ENCODE measurements at regions not wholly inside any gene's neighbourhood (a gene's known extent, or its start where the extent isn't known, plus 50 kb on each side); places are given as distances from the start of the nearest gene placed in this dataset.

- no peak for DNase-seq
Measured at GRCh38 chr2:21947046-21947445, 823.3 kb downstream of the TDRD15 start.

- DNase-seq = no peak
Measured at GRCh38 chr2:21966139-21966538, 842.4 kb downstream of the TDRD15 start.

GRCh38 chr2:21970971-21971370, 847.2 kb downstream of the TDRD15 start:
- DNase-seq = no peak

- no peak for DNase-seq
Measured at GRCh38 chr2:21972586-21972985, 848.8 kb downstream of the TDRD15 start.

- no peak for DNase-seq
Measured at GRCh38 chr2:21981127-21981526, 857.4 kb downstream of the TDRD15 start.

- DNase-seq = no peak
Measured at GRCh38 chr2:21993002-21993401, 869.2 kb downstream of the TDRD15 start.

GRCh38 chr2:21996339-21996738, 872.6 kb downstream of the TDRD15 start:
- no peak for DNase-seq

GRCh38 chr2:21999522-21999921, 875.8 kb downstream of the TDRD15 start:
- DNase-seq = no peak

- no peak for DNase-seq
Measured at GRCh38 chr2:22002066-22002465, 878.3 kb downstream of the TDRD15 start.

GRCh38 chr2:22003270-22003669, 879.5 kb downstream of the TDRD15 start:
- no peak for DNase-seq

GRCh38 chr2:22011048-22011447, 887.3 kb downstream of the TDRD15 start:
- DNase-seq = no peak

- no peak for DNase-seq
Measured at GRCh38 chr2:22020091-22020742, 896.4 kb downstream of the TDRD15 start.

- DNase-seq = no peak
Measured at GRCh38 chr2:22027345-22028005, 903.7 kb downstream of the TDRD15 start.

GRCh38 chr2:22035361-22035830, 911.6 kb downstream of the TDRD15 start:
- DNase-seq = no peak

GRCh38 chr2:22037274-22037673, 913.5 kb downstream of the TDRD15 start:
- peak; percentile 2 to 11 for DNase-seq

- no peak for DNase-seq
Measured at GRCh38 chr2:22043784-22044183, 920.0 kb downstream of the TDRD15 start.

- DNase-seq = no peak
Measured at GRCh38 chr2:22055784-22056620, 932.2 kb downstream of the TDRD15 start.

- no peak for DNase-seq
Measured at GRCh38 chr2:22056621-22057132, 932.9 kb downstream of the TDRD15 start.

- no peak for DNase-seq
Measured at GRCh38 chr2:22062679-22063078, 938.9 kb downstream of the TDRD15 start.

GRCh38 chr2:22076454-22076853, 952.7 kb downstream of the TDRD15 start:
- DNase-seq = no peak

- no peak for DNase-seq
Measured at GRCh38 chr2:22078701-22079100, 954.9 kb downstream of the TDRD15 start.

- no peak for DNase-seq
Measured at GRCh38 chr2:22079583-22079982, 955.8 kb downstream of the TDRD15 start.

GRCh38 chr2:22086726-22087125, 963.0 kb downstream of the TDRD15 start:
- no peak for DNase-seq
